ENCODE measurements at regions not wholly inside any gene's neighbourhood (a gene's known extent, or its start where the extent isn't known, plus 50 kb on each side); places are given as distances from the start of the nearest gene placed in this dataset.

GRCh38 chr3:124600765-124601164, 129.5 kb upstream of the UMPS start:
- DNase-seq (ENCODE audit: low read depth in 2 of 2): no peak

DNA sequence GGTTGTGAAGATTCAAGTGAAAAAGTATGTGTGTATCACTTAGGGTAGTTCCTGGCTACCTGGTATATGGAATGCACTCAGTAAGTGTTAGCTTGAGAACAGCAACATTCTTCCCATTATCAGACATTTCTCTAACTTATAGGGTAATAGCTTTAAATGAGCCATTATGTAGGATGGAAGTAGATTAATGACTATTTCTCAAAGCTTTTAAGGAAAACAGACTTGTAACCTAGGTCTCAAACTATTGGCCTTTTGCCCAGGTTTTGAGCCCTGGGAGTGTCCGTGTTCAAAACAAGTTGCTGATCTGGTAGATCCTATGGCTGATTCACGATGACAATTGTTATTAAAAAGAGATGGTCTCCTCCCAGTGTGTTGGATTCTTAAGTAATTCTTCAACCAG, 129.1 kb upstream of the UMPS start:
- no peak for DNase-seq (ENCODE audit: low read depth in 2 of 2)

- DNase-seq (ENCODE audit: low read depth in 2 of 2): no peak
Measured at GRCh38 chr3:124602980-124603627, 127.1 kb upstream of the UMPS start.

GRCh38 chr3:124605781-124606579, 124.3 kb upstream of the UMPS start:
- DNase-seq (ENCODE audit: low read depth in 2 of 2): no peak

GRCh38 chr3:124607163-124607562, 123.1 kb upstream of the UMPS start:
- DNase-seq (ENCODE audit: low read depth in 2 of 2): no peak

DNA sequence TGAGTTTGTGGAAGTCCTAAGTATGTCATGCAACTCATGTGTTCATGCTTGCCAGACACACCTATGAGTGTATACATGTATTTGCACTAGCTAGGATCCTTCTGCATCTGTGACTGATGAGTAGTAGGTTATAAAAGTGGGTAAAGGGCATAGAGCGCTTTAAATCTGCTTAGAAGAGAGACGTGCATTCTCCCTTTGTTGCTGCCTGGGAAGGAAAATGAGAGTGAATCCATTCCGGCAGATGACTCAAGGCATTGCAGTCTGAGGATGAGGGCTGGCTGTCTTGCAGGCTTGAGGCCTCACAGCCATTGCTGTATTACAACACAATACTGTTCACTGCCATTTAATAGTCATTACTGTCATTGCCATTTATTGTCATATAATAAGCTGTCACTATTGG, 120.8 kb upstream of the UMPS start:
- DNase-seq (ENCODE audit: low read depth in 2 of 2): no peak

DNA sequence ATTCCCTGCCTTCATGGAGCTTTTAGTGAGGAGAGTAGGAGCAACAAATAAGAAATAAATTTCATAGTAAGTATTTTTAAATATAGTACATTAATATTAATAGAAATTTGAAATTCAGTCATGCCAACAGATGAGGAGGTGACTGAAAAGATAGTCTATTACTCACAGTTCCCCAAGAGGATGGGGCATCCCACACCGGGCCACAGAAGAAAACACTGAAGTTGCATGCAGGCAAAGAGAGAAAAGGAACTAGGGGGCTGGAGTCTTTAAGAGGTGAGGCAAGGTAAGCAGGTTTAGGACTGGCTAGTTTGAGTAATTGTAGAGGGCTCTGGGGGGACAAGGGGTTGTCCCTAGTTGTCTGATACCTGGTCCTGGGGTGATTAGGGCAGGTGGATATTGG, 120.1 kb upstream of the UMPS start:
- no peak for DNase-seq (ENCODE audit: low read depth in 2 of 2)

GRCh38 chr3:124611520-124611919, 118.7 kb upstream of the UMPS start:
- DNase-seq (ENCODE audit: low read depth in 2 of 2): no peak

DNA sequence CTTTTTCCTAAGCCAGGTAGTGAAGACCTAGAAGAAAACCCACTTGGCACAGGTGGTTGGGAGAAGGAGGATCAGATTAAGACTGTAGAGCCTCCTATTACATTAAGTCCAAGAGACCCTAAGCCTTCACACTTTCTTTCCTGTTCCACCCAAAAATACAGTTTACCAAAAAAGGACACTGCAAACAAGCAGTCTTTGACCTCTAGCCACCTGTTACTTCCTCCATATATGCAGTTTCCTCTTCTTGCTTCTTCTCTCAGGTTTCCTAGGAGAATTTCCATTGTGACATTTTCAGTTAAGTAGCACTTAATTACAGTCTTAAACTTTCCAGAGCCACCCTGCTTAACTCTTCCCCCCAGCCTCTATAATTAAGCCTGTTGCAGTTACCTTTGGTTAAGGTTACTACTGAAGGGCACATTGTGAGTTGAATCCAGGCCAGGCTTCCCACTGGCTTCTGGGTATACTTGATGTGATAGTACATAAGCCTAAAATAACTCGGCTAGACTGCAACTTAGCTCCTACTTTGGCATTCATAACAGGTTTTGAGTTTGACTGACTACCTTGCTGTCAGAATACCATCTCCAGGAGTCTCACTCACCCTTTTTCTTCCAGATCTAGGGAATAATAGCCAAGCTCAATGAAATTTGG, 114.2 kb upstream of the UMPS start:
- DNase-seq (ENCODE audit: low read depth in 2 of 2): no peak

DNA sequence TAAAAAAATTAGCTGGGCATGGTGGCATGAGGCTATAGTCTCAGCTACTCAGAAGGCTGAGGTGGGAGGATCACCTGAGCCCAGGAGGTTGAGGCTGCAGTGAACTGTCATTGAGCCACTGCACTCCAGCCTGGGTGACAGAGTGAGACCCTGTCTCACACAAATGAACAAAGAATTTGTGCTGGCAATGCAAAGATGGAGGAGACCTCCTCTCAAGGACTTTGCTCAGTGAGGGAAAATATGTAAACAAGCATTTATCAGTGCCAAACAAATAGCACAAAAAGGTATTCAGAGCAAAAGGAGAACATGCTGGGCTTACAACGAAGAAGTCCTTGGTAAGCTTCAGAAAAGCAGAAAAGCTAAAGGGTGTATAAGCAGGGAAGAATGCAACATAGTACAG, 113.1 kb upstream of the UMPS start:
- DNase-seq (ENCODE audit: low read depth in 2 of 2): no peak

DNA sequence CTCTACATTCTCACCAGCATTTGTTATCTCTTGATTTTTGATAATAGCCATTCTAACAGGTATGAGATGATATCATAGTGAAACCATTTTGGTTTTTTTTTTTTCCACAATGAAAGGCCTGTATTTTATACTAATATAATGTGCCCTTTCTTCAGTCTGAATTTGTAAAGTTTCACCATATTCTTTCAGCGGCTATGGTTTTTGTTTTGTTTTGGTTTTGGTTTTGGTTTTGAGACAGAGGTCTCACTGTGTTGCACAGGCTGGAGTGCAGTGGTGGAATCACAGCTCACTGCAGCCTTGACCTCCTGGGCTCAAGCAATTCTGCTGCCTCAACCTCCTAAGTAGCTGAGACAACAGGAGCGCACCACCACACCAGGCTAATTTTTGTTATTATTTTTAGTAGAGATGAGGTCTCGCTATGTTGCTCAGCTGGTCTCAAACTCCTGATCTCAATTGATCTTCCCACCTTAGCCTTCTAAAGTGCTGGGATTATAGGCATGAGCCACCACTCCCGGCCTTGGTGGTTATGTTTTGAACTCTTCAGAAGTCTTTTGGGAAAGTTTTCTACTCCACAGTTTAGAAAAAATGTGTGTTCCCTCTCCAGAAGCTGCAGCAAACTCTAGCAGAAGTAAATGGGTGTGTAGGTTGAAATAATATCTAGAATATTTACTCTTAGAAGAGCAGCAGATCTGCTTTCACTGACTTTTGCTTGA, 110.2 kb upstream of the UMPS start:
- no peak for DNase-seq (ENCODE audit: low read depth in 2 of 2)

GRCh38 chr3:124620600-124621063, 109.6 kb upstream of the UMPS start:
- no peak for DNase-seq (ENCODE audit: low read depth in 2 of 2)

DNA sequence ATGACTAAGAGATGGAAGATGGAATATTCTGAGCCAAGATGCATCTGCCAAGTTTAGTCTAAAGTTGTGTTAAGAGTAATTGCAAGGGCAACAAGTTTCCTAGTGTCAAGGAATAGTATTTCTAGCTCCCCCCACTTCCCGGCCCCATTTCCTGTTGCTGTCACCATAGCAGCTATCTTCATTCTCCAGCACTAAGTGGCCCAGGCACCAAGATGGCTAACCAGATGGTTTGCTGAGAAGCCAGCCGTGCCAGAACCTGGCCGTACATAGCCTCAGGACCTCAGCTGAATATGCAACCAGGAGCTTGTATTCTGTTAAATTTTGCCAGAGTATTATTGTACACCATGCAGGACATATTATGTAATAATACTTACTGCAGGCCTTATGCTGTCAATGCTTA, 108.8 kb upstream of the UMPS start:
- no peak for DNase-seq (ENCODE audit: low read depth in 2 of 2)

DNA sequence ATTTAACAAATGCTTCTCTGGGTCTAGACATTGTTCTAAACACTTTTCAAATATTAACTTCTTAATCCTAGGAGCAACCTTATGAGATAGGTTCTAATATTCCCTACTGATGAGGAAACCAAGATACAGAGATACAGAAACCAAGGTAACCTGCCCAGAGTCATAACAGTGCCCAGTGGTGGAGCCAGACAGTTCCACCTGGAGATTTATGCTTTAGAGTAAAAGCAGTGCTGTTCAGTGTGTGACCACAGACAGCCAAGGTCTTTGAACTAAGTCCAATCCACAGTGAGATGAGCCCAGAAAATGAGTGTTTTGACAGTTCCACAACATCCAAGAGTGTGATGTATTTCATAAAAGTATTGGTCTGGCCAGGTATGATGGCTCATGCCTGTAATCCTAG, 105.2 kb upstream of the UMPS start:
- no peak for DNase-seq (ENCODE audit: low read depth in 2 of 2)

DNA sequence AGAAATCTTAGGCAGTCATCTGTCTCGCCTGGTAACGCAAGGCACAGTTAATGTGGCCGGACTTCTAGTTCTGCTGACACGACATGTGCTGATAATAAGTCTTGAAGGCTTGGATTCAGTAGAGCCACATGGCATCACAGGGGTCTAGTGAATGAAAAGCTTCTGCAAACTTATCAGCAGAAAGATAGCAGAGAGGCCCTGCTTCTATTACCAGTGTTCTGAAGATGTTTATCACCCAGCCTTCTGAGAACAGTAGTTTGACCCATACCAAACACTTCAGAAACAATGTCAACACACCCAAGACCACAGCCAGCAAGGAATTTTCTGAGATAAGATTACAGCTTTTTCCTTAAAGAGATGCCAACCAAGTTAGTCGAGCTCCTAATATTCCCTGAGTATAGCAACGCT, 102.7 kb upstream of the UMPS start:
- DNase-seq (ENCODE audit: low read depth in 2 of 2): no peak

GRCh38 chr3:124628863-124629262, 101.4 kb upstream of the UMPS start:
- no peak for DNase-seq (ENCODE audit: low read depth in 2 of 2)

DNA sequence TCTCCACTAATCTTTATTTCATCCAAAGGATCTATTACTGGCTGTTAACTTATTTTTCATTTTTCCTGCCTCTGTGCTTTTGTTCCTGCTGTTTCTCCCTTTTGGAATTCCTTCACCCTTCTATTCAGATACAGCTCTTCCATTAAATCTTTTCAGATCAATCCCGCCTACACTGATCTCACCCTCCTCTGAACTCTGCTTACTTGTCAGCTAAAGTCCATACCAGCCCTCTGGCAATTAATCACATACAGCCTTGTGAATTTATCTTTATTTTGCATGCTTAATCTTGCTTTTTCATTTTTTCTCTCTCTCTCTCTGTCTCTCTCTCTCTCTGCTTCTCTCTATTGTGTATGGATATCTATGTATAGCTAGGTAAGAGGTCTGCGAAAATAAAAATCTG, 100.8 kb upstream of the UMPS start:
- no peak for DNase-seq (ENCODE audit: low read depth in 2 of 2)

- DNase-seq (ENCODE audit: low read depth in 2 of 2): no peak
Measured at GRCh38 chr3:124630960-124631359, 99.3 kb upstream of the UMPS start.

DNA sequence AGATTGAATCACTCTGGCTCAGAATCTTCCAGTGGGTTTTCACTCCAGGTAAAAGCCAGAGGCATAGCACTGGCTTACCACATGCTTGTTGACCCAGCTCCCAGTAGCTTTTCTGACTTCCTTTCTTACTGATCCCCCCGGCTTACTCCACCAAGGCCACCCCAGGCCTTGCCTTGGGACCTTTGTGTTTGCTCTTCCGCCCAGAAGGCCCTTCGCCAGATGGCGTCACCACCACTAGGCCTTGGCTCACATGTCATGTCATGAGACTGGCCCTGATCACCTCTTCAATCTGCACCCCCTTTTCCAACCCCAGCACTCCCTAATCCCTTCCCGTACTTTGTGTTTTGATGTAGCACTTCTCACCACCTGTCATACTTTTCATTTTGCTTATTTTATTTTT, 98.5 kb upstream of the UMPS start:
- no peak for DNase-seq (ENCODE audit: low read depth in 2 of 2)

DNA sequence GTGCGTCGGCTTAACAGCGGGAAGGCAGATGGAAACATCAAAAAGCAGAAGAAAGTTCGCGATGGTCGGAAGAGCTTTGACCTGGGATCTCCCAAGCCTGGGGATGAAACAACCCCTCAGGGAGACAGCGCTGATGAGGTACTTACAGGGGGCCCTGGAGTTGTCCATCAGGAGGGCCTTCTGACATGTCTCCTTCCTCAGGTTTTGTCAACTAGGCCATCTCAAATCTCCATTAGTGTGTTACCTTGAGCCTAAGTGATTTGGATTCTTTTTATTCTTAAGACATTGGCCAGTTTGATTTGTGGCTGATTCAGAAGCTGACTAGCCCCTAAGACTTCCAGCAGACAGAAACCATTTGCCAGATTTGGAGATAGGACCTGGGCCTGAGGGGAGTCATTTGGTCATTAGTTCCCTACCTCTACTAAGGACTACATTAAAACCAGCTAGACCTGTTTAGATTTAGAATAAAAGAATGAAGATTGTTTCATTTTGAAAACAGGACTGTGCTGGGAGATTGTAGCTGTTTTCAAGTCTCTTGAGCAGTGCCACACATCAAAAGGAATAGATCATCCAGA, 97.6 kb upstream of the UMPS start:
- DNase-seq (ENCODE audit: low read depth in 2 of 2): no peak

DNA sequence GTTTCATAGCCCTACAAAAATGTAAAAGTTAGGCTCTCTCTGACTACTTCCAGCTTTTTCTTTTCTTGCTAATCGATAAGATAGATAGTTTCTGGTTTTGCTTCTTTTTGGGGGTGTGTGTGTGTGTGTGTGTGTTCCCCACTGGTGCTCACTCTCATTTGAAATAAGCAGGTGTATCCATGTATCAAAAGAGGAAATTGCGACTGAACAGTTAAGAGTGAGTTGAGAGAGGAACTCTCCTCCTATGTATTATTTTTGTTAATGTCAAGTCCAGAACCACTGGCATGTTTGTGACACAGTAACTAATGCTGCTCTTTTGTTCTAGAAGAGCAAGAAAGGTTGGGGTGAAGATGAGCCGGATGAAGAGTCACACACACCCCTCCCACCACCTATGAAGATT, 96.7 kb upstream of the UMPS start:
- DNase-seq (ENCODE audit: low read depth in 2 of 2): no peak

All from stimulated activated CD4-positive, alpha-beta T cell treated with anti-CD3 and anti-CD28 coated beads, Interleukin-4, amount 100 ng/mL, for 48 hours (primary cell).